ENCODE measurements at regions not wholly inside any gene's neighbourhood (a gene's known extent, or its start where the extent isn't known, plus 50 kb on each side); places are given as distances from the start of the nearest gene placed in this dataset.

DNA sequence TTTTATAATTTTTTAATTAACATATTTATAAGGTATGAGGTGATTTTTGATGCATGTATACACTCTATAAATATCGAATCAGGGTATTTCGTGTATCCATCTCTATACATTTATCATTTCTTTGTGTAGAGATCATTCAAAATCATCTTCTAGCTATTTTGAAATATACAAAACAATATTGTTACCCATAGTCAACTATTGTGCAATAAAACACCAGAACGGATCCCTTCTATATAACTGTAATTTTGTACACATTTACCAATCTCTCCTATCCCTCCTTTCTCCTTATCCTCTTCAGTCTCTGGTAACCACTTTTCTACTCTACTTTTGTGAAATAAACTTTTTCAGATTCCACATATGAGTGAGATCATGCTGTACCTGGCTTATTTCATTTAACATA is 1459.6 kb downstream of the MRPL39 start:
- no peak overlapping the region for H3K4me3 ChIP-seq (ENCODE audit: low read depth, low read length)
- TF ChIP-seq, protein P1, sequence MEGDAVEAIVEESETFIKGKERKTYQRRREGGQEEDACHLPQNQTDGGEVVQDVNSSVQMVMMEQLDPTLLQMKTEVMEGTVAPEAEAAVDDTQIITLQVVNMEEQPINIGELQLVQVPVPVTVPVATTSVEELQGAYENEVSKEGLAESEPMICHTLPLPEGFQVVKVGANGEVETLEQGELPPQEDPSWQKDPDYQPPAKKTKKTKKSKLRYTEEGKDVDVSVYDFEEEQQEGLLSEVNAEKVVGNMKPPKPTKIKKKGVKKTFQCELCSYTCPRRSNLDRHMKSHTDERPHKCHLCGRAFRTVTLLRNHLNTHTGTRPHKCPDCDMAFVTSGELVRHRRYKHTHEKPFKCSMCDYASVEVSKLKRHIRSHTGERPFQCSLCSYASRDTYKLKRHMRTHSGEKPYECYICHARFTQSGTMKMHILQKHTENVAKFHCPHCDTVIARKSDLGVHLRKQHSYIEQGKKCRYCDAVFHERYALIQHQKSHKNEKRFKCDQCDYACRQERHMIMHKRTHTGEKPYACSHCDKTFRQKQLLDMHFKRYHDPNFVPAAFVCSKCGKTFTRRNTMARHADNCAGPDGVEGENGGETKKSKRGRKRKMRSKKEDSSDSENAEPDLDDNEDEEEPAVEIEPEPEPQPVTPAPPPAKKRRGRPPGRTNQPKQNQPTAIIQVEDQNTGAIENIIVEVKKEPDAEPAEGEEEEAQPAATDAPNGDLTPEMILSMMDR (IDR thresholded peaks at IDR 0.05; ENCODE audit: borderline replicate concordance, insufficient read depth, low read depth, low read length): no peak

DNA sequence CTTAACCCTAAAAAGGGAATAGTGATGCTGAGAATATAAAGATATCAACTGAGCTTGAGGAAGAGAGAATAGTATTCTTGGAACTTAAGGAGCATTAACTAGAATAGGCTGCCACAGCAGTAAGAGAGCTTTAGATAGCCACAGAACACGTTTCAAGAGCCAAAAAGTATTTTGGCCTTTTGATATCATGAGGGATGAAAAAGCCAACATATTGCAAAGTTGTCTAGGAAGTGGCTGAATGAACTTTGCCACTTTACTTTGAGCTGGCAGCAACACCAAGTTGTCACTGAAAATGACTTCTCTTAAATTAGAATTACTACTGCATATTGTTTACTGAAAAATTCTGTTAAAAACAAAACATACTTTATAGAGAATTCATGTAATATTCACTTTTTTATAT is 1476.2 kb downstream of the MRPL39 start:
- TF ChIP-seq, protein P1 (IDR thresholded peaks at IDR 0.05; ENCODE audit: borderline replicate concordance, insufficient read depth, low read depth, low read length): no peak
- no peak overlapping the region for H3K4me3 ChIP-seq (ENCODE audit: low read depth, low read length)

DNA sequence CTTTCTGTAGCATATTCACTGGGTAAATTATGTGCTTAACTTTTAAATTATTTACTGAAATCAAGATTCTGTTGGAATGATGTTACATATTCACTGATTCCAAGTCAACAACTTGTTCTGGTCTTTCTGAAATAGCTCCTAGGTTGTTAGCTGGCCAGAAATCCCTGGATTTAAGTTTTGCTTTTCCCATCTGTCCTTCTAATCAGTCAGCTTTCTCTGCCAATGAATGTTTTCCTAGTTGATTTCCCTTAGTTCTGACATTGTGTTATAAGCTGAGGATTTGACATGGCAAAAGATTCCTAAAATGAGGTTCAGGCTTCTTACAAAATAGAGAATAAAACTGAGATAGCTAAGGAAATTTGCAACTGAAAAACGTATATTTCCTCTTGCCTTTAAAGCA is 1479.6 kb downstream of the MRPL39 start:
- H3K4me3 ChIP-seq (ENCODE audit: low read depth, low read length): no peak overlapping the region
- TF ChIP-seq, protein P1 (IDR thresholded peaks at IDR 0.05; ENCODE audit: borderline replicate concordance, insufficient read depth, low read depth, low read length): no peak

DNA sequence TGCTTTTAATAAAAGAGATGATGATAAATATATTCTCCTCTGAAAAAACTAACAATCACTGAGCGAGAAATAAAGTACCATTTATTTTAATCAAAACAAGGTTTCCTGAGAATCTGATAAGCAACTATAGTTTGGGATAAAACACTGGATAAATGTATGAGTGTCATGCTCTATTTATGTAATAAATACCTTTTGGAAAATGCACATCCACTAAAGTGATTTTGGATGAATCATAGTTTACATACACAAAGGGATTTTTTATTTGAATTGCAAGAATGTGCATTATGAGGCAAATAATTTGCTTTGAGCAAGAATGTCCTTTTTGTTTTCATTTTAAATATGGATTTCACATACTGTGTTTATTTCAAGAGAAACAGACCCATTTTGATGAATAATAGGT is 1483.5 kb downstream of the MRPL39 start:
- H3K4me3 ChIP-seq (ENCODE audit: low read depth, low read length): no peak overlapping the region
- TF ChIP-seq, protein P1 (IDR thresholded peaks at IDR 0.05; ENCODE audit: borderline replicate concordance, insufficient read depth, low read depth, low read length): no peak

DNA sequence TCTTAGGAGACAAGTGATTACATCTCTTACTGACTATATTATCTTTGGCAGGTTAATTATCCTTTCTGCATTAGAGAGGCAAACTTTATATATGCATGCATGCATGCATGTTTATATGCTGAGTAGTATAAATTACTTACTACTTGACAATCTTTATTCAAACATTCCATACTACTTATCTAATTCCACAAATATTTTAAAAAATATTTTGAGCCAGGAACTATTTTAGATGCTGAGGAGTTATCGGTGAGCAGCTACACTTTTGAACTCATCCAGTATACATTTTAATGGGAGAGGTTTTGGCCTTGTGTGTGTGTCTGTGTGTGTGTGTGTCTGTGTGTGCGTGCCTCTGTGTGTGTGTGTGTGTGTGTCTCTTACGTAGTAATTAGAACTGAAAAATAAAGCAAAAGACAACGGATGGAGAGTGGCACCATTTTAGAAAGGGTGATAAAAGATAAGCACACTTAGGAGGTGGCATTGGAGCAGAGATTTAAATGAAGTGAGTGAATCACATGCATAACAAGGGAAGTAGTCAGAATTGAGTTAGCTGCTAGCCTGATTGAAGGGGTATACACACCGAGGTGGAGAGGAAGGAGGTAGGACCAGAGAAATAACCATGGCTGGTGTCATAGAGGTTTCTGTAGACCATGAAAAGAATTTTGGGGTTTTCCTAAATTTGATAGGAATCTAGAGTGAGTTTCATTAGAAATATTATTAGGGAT is 1488.4 kb downstream of the MRPL39 start:
- TF ChIP-seq, protein P1 (IDR thresholded peaks at IDR 0.05; ENCODE audit: borderline replicate concordance, insufficient read depth, low read depth, low read length): no peak
- no peak overlapping the region for H3K4me3 ChIP-seq (ENCODE audit: low read depth, low read length)

DNA sequence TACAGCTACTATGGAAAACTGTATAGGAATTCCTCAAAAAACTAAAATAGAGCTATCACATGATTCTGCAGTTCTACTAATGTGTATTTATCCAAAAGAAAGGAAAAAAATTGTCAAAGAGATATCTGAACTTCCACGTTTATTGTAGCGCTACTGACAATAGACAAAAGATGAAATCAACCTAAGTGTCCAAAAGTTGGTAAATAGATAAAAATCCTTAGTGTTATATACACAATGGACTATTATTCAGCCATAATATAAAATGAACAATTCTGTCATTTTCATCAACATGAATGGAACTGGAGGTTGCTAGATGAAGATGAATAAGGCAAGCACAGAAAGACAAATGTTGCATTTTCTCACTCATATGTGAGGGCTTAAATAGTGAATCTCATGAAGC is 1492.1 kb downstream of the MRPL39 start:
- H3K4me3 ChIP-seq (ENCODE audit: low read depth, low read length): no peak overlapping the region
- TF ChIP-seq, protein P1 (IDR thresholded peaks at IDR 0.05; ENCODE audit: borderline replicate concordance, insufficient read depth, low read depth, low read length): no peak

DNA sequence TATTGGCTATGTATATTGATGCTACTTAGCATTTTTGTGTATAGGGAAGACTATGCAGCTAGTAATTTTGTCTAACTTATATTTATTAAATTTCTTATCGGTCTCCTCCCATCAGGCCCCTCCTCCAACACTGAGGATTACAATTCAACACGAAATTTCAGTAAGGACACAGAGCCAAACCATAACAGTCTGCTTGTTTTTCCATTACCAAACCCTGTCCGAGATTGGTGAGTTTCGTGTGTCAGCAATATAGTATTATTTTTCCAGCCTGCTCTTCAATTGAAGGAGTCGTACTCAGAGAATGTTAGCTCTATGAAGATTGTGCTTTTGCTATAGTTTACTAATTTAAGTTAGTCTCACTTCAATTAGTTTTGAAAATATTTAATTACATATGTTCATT is 1495.3 kb downstream of the MRPL39 start:
- TF ChIP-seq, protein P1 (IDR thresholded peaks at IDR 0.05; ENCODE audit: borderline replicate concordance, insufficient read depth, low read depth, low read length): no peak
- H3K4me3 ChIP-seq (ENCODE audit: low read depth, low read length): no peak overlapping the region
